ENCODE measurements at regions not wholly inside any gene's neighbourhood (a gene's known extent, or its start where the extent isn't known, plus 50 kb on each side); places are given as distances from the start of the nearest gene placed in this dataset.

DNA sequence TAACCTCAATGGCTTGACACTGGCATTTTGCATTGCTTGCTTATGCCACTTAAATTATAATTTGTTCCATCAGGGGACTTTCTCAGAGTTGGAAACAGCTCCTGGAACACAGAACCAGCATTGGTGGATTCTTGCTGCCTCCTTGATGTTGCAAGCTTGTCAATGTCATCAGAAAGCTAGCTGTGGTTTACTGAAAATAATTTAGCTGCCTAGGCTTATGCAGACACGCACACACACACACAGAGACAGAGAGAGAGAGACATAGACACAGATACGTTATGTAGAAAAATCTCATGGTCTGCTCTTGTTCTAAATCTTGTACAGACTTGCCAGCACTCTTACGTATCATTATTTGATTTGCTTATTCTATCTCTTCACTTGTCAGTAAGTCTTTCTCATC is 78.0 kb downstream of the HMHB1 start:
- no peak overlapping the region for H3K18ac ChIP-seq (ENCODE audit: insufficient read length, low read depth, low read length)
- Mint-ChIP-seq H3K4me3 (no peak overlapping the region), H3K4me1 (peaks cover 15% of the 10 kb centered on the region in 2 experiments; a peak in 3 of 4 replicates), H3K36me3 (ENCODE audit: insufficient read depth in 1 of 3, low read depth in 3 of 3) (no peaks in the 10 kb centered on the region), H3K9me3 (no peaks in the 10 kb centered on the region), H3K27ac (no peak overlapping the region), H3K27me3 (ENCODE audit: low read depth) (no peaks in the 10 kb centered on the region)
- no peaks in the 10 kb centered on the region for H3K79me1 ChIP-seq (ENCODE audit: insufficient read depth, low read depth, low read length, poor library complexity, severe bottlenecking)
- H3K9me3 ChIP-seq (ENCODE audit: control insufficient read depth, low read depth, low read length), result no peaks in the 10 kb centered on the region
- no peak overlapping the region for H2BK20ac ChIP-seq (ENCODE audit: low read depth, low read length, poor library complexity, severe bottlenecking)
- no peak overlapping the region for H2BK5ac ChIP-seq (ENCODE audit: insufficient read length, low read length)
- no peak overlapping the region for H2AK5ac ChIP-seq (ENCODE audit: insufficient read length, low read length)
- no peak overlapping the region for H3K56ac ChIP-seq (ENCODE audit: insufficient read length, low read depth, low read length)
- no CpG with 5 or more reads among the region's 3 CpGs for WGBS (ENCODE audit: extremely low coverage, insufficient read length, low lambda C conversion rate)
- TF ChIP-seq, protein P1, sequence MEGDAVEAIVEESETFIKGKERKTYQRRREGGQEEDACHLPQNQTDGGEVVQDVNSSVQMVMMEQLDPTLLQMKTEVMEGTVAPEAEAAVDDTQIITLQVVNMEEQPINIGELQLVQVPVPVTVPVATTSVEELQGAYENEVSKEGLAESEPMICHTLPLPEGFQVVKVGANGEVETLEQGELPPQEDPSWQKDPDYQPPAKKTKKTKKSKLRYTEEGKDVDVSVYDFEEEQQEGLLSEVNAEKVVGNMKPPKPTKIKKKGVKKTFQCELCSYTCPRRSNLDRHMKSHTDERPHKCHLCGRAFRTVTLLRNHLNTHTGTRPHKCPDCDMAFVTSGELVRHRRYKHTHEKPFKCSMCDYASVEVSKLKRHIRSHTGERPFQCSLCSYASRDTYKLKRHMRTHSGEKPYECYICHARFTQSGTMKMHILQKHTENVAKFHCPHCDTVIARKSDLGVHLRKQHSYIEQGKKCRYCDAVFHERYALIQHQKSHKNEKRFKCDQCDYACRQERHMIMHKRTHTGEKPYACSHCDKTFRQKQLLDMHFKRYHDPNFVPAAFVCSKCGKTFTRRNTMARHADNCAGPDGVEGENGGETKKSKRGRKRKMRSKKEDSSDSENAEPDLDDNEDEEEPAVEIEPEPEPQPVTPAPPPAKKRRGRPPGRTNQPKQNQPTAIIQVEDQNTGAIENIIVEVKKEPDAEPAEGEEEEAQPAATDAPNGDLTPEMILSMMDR (conservative IDR thresholded peaks at IDR 0.05), result no peak
- no peaks in the 10 kb centered on the region for H3K4me1 ChIP-seq (ENCODE audit: insufficient read depth, low read length)
- no peak overlapping the region for H3K23ac ChIP-seq (ENCODE audit: insufficient read length, low read depth, low read length)
- H3K14ac ChIP-seq (ENCODE audit: insufficient read depth, low read length), result no peak overlapping the region
- no peak overlapping the region for H2AFZ ChIP-seq (ENCODE audit: low read length)
- H4K91ac ChIP-seq (ENCODE audit: insufficient read length, low read depth, low read length), result no peak overlapping the region
- no peak overlapping the region for H3K9ac ChIP-seq (ENCODE audit: extremely low read depth, insufficient read length, low read length)
- H3K27ac ChIP-seq (ENCODE audit: insufficient read length, low read depth, low read length), result no peak overlapping the region
- H3K23me2 ChIP-seq (ENCODE audit: insufficient read length, low read depth, low read length, poor library complexity, severe bottlenecking), result no peaks in the 10 kb centered on the region
- H3K79me2 ChIP-seq (ENCODE audit: insufficient read depth, low read length), result no peaks in the 10 kb centered on the region
- H3K27me3 ChIP-seq (ENCODE audit: insufficient read depth, low read length), result no peaks in the 10 kb centered on the region
- no peak overlapping the region for H3K4ac ChIP-seq (ENCODE audit: low read depth, low read length)
- no peak overlapping the region for H2BK120ac ChIP-seq (ENCODE audit: low read depth, low read length, poor library complexity, severe bottlenecking)
- no peak overlapping the region for H4K5ac ChIP-seq (ENCODE audit: insufficient read length, low read depth, low read length)
- no peaks in the 10 kb centered on the region for H4K20me1 ChIP-seq (ENCODE audit: control insufficient read depth, insufficient read depth, insufficient read length)
- H3K4me2 ChIP-seq (ENCODE audit: insufficient read depth, insufficient read length, low read length), result no peak overlapping the region
- no peak overlapping the region for H3T11ph ChIP-seq (ENCODE audit: low read length)
- no peak overlapping the region for H2BK15ac ChIP-seq (ENCODE audit: low read depth, low read length)
- H4K8ac ChIP-seq (replicated peaks; ENCODE audit: insufficient read length, low read depth, low read length), result no peak overlapping the region
- DNase-seq, result no peak
- H2BK12ac ChIP-seq (ENCODE audit: insufficient read length, low read depth, low read length), result no peak overlapping the region
